Testis (tissue), 2 donors: ENCODE measurements at regions not wholly inside any gene's neighbourhood (a gene's known extent, or its start where the extent isn't known, plus 50 kb on each side); places are given as distances from the start of the nearest gene placed in this dataset.

Experiments used
- DNase-seq: peaks from one replicate; pipeline ENCODE4 v3.0.0-alpha.2; 2019
- H3K27ac ChIP-seq, 2 donors: fragments of 200-600 bp; sonication (generic); one replicate each; pipeline ENCODE4 v1.5.1; 2019
- H3K27me3 ChIP-seq: fragments of 200-600 bp; sonication (generic); one replicate; pipeline ENCODE4 v1.5.1; 2019
- H3K36me3 ChIP-seq: fragments of 200-600 bp; sonication (generic); one replicate; pipeline ENCODE4 v1.5.1; 2017; ENCODE audit warnings: low read depth; ENCODE audit errors: missing control alignments
- H3K4me1 ChIP-seq: fragments of 200-600 bp; sonication (generic); one replicate; pipeline ENCODE4 v1.5.1; 2019
- H3K4me3 ChIP-seq, 2 donors: fragments of 200-600 bp; sonication (generic); one replicate each; pipeline ENCODE4 v1.5.1; 2017 to 2019
- H3K9me3 ChIP-seq: fragments of 200-600 bp; sonication (generic); one replicate; pipeline ENCODE4 v1.5.1; 2017
- POLR2A ChIP-seq: fragments of 450-650 bp; IDR thresholded peaks from one replicate; pipeline ENCODE4 v1.6.1; 2017; ENCODE audit warnings: antibody characterized with exemption, mild to moderate bottlenecking, moderate library complexity
- WGBS, 2 donors: methylation state at CpG; one replicate each; pipeline ENCODE4 v1.1.5; 2018; 5-methylcytosine and 5-hydroxymethylcytosine counted together
- intact Hi-C: fragments of 100-400 bp; cut with DNase I; formaldehyde crosslinking; loops from one replicate; pipeline ENCODE4 v1.15.1; 2023; ENCODE audit warnings: low total_unique reads
- TF ChIP-seq, protein P1 (sequence below), 3 experiments: fragments of 450-650 bp in 2 of 3; fragments of 200-600 bp in 1 of 3; sonication (generic) in 1 of 3; IDR thresholded peaks; one replicate each; pipeline ENCODE4 v1.5.1; 2016 to 2019; ENCODE audit warnings: antibody characterized with exemption in 3 of 3, mild to moderate bottlenecking in 2 of 3, moderate library complexity in 1 of 3

DNA sequence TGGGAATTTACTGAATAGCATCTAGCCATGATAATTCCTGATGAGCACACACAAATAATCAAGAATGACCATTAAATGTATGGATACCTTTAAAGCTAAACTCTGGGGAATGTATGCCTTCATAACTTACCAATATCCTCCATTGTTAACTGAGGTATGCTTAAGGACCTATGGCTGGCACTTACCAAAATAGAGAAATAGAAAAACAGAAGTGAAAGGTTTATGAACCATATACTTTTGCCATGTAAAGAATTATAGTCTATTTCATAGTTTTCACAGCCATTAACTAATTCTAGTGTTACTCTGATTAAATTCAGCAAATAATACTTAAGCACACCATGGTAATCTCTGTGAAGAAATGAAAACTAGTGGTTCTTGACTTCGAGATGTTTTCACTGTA is 1360.6 kb upstream of the LRRTM3 start:
- no peak for DNase-seq
- Histone ChIP-seq H3K9me3 (no peaks in the 10 kb centered on the region), H3K4me3 (no peak overlapping the region), H3K27me3 (no peaks in the 10 kb centered on the region), H3K4me1 (no peaks in the 10 kb centered on the region), H3K27ac (no peak overlapping the region), H3K36me3 (no peaks in the 10 kb centered on the region)
- intact Hi-C loops = no loop called here
- WGBS, 2 donors = 91 to 98% methylated on average over 1 of the region's 1 CpG
- no peak for TF ChIP-seq POLR2A
- TF ChIP-seq, protein P1, sequence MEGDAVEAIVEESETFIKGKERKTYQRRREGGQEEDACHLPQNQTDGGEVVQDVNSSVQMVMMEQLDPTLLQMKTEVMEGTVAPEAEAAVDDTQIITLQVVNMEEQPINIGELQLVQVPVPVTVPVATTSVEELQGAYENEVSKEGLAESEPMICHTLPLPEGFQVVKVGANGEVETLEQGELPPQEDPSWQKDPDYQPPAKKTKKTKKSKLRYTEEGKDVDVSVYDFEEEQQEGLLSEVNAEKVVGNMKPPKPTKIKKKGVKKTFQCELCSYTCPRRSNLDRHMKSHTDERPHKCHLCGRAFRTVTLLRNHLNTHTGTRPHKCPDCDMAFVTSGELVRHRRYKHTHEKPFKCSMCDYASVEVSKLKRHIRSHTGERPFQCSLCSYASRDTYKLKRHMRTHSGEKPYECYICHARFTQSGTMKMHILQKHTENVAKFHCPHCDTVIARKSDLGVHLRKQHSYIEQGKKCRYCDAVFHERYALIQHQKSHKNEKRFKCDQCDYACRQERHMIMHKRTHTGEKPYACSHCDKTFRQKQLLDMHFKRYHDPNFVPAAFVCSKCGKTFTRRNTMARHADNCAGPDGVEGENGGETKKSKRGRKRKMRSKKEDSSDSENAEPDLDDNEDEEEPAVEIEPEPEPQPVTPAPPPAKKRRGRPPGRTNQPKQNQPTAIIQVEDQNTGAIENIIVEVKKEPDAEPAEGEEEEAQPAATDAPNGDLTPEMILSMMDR (IDR thresholded peaks at IDR 0.05) = no peak

DNA sequence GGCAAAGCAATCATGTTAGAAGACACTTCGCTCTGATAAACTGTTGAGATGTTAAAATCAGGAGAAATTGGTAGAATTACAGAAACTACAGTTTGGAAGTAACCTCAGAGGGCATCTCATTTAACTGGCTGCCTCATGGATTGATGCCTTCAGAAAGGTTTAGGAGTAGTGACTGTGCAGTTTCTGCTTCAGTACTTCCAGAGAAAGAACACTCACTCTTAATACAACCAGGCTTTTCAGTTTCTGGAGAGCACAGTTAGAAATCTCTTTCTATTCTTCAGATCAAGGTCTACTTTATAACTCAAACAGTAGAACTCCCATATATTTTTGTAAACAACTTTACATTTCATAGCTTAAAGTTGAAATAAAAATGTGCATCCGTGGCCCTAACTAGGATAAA is 1358.9 kb upstream of the LRRTM3 start:
- WGBS, 2 donors = 54 to 89% methylated on average over 2 of the region's 2 CpGs
- Histone ChIP-seq H3K27ac (no peak overlapping the region), H3K36me3 (no peaks in the 10 kb centered on the region), H3K4me3 (no peak overlapping the region), H3K9me3 (no peaks in the 10 kb centered on the region), H3K27me3 (no peaks in the 10 kb centered on the region), H3K4me1 (no peaks in the 10 kb centered on the region)
- no peak for TF ChIP-seq POLR2A
- TF ChIP-seq, protein P1 (IDR thresholded peaks at IDR 0.05) = no peak
- intact Hi-C loops = no loop called here
- no peak for DNase-seq

DNA sequence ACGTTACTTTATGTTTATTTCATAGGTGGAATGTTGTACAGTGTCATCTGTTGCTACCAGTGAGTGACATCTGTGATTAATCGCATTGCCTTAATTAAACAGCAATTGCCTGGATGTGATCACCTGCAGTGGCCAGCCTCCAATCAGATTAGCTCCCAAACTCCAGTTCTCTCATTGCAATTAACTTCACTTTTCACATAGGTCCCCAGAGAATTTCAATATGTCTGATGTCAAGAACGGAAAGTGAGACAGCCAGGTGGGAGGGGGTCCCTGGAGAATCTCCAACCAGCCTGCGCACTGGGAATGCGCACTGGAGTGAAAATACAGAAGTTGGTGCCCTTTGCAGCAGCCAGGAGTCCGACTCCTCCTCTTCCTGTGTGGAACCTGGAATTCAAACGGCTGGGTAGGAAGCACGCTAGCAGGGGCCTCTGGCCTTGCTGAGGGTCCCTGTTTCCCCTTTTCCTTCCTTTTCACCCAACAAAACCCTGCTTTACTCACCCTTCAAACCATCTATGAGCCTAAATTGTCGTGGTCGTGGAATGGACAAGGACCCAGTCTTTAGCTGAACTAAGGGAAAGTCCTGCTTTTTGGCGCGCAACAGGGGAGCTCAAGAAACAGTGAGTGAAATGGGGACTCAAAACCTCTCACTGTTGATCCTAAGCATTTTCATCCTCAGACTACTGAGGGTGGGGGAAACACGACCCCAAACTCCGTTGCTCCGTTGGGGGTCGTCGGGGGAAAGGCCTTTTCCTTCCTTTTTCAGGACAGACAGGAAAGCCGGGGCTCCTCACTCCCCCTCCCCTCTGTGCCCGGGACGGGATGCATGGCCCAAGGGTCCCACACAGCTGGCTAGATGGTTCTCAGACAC is 1355.5 kb upstream of the LRRTM3 start:
- Histone ChIP-seq H3K27ac (no peak overlapping the region), H3K27me3 (no peaks in the 10 kb centered on the region), H3K36me3 (no peaks in the 10 kb centered on the region), H3K4me1 (no peaks in the 10 kb centered on the region), H3K4me3 (peak overlapping the region; percentile 50 to 51), H3K9me3 (no peaks in the 10 kb centered on the region)
- intact Hi-C loops = no loop called here
- peak; percentile 76 for DNase-seq
- TF ChIP-seq, protein P1 (IDR thresholded peaks at IDR 0.05) = no peak
- no peak for TF ChIP-seq POLR2A
- WGBS, 2 donors = 6 to 16% methylated on average over 20 of the region's 20 CpGs

DNA sequence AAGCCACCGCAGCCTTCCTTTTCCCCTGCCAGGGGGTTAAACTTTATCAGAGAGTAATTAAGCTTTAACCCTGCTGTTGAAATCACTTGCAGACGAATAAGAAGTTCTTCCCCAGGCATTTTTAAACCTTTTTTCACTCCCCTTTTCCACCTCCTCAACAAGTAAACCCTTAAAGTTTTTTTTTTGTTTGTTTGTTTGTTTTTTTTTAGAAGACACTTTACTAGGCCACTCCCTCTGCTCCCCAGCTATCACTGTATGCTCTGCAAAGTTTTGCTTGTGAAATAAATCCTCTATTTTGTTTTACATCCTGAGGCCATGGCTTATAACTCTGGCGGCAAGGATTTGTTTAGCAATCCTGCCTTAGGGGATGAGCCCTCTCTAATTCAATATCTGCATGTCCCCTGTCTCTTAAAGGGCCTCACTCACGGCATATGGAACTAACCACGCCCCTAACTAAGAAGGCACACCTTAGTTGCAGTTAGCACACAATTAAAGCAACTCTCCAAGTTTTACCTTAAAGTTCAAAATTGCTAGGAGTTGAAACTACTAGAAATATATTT is 1354.7 kb upstream of the LRRTM3 start:
- no peak for DNase-seq
- Histone ChIP-seq H3K4me1 (no peaks in the 10 kb centered on the region), H3K9me3 (no peaks in the 10 kb centered on the region), H3K4me3 (peak overlapping the region; percentile 50 to 51), H3K27me3 (no peaks in the 10 kb centered on the region), H3K27ac (no peak overlapping the region), H3K36me3 (no peaks in the 10 kb centered on the region)
- TF ChIP-seq, protein P1 (IDR thresholded peaks at IDR 0.05) = no peak
- intact Hi-C loops = no loop called here
- WGBS, 2 donors = 5 to 11% methylated on average over 5 of the region's 5 CpGs
